HEK293T (cell line): ENCODE measurements at regions not wholly inside any gene's neighbourhood (a gene's known extent, or its start where the extent isn't known, plus 50 kb on each side); places are given as distances from the start of the nearest gene placed in this dataset.

Experiments
- BHLHE40 ChIP-seq: fragments of 450-650 bp; IDR thresholded peaks from 2 replicates; pipeline ENCODE4 v1.6.1; 2016; ENCODE audit warnings: mild to moderate bottlenecking, moderate library complexity, borderline replicate concordance
- ELF4 ChIP-seq: fragments of 450-650 bp; IDR thresholded peaks from 2 replicates; pipeline ENCODE4 v1.6.1; 2017; ENCODE audit warnings: antibody characterized with exemption
- FOXA1 ChIP-seq: fragments of 450-650 bp; IDR thresholded peaks from 2 replicates; pipeline ENCODE4 v1.6.1; 2016; ENCODE audit warnings: mild to moderate bottlenecking
- FOXM1 ChIP-seq: fragments of 450-650 bp; IDR thresholded peaks from 2 replicates; pipeline ENCODE4 v1.6.1; 2017; ENCODE audit warnings: mild to moderate bottlenecking, borderline replicate concordance
- HDGF ChIP-seq: fragments of 450-650 bp; IDR thresholded peaks from 2 replicates; pipeline ENCODE4 v1.6.1; 2017; ENCODE audit warnings: antibody characterized with exemption, borderline replicate concordance
- L3MBTL2 ChIP-seq: fragments of 450-650 bp; conservative IDR thresholded peaks from 2 replicates; pipeline ENCODE4 v1.6.1; 2016; ENCODE audit warnings: mild to moderate bottlenecking
- NFRKB ChIP-seq: fragments of 450-650 bp; IDR thresholded peaks from 2 replicates; pipeline ENCODE4 v1.6.1; 2016; ENCODE audit warnings: mild to moderate bottlenecking, moderate library complexity
- SP1 ChIP-seq: fragments of 450-650 bp; IDR thresholded peaks from 2 replicates; pipeline ENCODE4 v1.6.1; 2017
- SUZ12 ChIP-seq: fragments of 450-650 bp; IDR thresholded peaks from 2 replicates; pipeline ENCODE4 v1.6.1; 2016; ENCODE audit warnings: mild to moderate bottlenecking
- TARDBP ChIP-seq: fragments of 450-650 bp; IDR thresholded peaks from 2 replicates; pipeline ENCODE4 v1.6.1; 2016
- ZNF384 ChIP-seq: fragments of 450-650 bp; IDR thresholded peaks from 2 replicates; pipeline ENCODE4 v1.6.1; 2016
- TF ChIP-seq, protein P1 (sequence below): fragments of 450-650 bp; IDR thresholded peaks from 2 replicates; pipeline ENCODE4 v1.6.1; 2016

DNA sequence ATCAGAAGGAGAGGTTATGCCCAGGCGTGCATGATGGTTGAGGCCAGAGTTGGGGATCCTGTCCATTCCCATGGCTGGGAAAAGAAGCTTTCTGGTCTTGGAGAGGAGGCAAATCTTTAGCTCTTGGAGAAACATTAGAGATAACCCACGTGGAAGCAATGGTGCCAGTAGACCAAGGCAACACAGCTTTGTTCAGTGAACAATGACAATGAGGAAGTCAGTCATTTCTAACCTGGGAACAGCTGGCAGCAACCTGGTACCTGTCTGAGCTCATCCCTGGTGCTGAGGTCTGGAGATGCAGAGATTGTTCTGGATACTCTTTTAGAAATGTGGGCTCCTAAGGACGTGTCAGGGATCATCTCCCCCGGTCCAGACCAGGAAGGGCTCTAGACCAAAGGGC, 76.7 kb upstream of the PAX1 start:
- TF ChIP-seq TARDBP (no peak), L3MBTL2 (no peak), SP1 (no peak), SUZ12 (no peak), HDGF (no peak), BHLHE40 (no peak), ELF4 (no peak), FOXA1 (no peak), NFRKB (no peak), FOXM1 (no peak), ZNF384 (no peak)
- TF ChIP-seq, protein P1, sequence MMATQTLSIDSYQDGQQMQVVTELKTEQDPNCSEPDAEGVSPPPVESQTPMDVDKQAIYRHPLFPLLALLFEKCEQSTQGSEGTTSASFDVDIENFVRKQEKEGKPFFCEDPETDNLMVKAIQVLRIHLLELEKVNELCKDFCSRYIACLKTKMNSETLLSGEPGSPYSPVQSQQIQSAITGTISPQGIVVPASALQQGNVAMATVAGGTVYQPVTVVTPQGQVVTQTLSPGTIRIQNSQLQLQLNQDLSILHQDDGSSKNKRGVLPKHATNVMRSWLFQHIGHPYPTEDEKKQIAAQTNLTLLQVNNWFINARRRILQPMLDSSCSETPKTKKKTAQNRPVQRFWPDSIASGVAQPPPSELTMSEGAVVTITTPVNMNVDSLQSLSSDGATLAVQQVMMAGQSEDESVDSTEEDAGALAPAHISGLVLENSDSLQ, result no peak
